ENCODE measurements at regions not wholly inside any gene's neighbourhood (a gene's known extent, or its start where the extent isn't known, plus 50 kb on each side); places are given as distances from the start of the nearest gene placed in this dataset.

DNA sequence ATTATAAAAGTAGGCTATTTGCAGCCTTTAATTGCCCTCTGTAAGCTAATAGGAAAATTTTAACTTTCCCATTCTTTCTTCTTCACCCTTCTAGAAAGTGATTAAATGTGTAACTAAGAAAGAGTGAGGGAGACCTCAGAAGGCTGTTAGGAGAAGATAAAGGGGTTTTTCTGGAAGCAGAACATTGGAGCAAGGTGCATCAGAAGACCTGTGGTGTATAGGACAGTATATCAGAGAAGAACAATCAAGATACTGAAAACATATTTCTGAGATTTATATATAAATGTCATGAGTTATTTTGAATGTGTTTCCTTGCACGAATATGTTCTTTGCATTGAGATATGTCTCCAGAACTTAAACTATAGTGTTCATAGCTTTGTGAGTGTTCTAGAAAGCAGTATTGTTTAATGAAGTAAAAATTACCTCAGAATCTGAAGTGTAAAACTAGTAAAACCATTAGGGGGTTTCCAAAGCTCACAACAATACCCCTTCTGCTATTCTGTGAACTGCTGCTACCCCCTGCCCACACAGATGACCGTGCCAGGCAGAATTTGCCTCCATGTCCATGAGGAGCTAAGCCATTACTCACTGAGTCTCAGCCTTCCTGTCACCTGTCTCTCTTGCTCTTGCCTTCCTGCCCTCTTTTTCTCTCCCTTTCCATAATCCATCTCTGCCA, 537.9 kb downstream of the EPHA4 start:
- DNase-seq (ENCODE audit: low spot score) = no peak

DNA sequence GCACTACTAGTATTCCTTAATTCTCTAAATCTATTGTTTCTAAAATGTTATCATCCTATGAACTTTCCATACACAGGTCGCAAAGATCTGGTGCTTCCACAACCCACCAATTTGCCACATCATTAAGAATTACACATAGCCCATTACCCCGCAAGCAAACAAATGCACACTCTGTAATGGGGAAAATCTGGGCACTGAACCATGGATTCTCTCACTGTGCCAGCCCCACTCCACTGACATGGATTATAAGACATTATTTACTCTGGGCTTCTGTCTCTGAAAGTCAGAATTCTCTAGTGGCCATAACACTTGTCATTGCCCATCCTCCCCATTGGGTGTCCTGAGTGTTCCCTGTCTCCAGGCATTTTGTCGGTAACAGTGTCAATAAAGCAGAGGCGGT, 537.1 kb downstream of the EPHA4 start:
- no peak for DNase-seq (ENCODE audit: low spot score)

DNA sequence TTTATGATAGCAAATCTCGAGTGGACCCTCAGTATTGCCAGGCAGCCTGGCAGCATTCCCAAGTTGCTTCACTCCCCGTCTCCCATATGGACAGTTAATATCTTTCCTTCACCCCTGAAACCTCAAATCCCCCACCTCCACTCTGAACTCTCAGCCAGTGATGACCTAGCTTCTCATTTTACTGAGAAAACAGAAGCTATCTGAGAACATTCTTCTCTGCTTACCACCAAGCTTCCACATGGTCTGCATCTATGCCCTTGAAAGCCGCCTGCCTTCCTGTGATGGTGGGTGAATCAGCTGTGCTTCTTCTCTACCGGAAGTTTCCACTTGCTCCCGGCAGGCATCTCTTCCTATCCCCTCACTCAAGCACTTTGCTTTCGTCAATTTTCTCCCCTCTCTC, 529.2 kb downstream of the EPHA4 start:
- no peak for DNase-seq (ENCODE audit: low spot score)

DNA sequence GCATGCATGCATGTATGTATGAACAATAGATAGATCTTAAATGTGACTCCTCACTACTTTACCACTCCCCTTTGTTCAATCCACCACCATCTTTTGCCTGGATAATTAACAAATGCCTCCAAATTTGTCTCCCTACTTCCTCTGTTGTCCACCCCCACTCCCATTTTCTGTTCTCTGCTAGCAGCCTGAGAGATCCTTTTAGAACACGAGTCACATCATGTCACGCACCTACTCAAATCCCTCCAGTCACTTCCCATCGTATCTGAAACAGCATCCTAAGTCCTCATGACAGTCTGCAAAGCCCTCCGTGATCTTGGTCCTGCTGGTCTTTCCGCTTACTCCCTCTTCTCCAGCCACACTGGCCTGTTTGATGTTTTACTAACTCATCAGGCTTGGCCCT, 527.3 kb downstream of the EPHA4 start:
- no peak for DNase-seq (ENCODE audit: low spot score)

DNA sequence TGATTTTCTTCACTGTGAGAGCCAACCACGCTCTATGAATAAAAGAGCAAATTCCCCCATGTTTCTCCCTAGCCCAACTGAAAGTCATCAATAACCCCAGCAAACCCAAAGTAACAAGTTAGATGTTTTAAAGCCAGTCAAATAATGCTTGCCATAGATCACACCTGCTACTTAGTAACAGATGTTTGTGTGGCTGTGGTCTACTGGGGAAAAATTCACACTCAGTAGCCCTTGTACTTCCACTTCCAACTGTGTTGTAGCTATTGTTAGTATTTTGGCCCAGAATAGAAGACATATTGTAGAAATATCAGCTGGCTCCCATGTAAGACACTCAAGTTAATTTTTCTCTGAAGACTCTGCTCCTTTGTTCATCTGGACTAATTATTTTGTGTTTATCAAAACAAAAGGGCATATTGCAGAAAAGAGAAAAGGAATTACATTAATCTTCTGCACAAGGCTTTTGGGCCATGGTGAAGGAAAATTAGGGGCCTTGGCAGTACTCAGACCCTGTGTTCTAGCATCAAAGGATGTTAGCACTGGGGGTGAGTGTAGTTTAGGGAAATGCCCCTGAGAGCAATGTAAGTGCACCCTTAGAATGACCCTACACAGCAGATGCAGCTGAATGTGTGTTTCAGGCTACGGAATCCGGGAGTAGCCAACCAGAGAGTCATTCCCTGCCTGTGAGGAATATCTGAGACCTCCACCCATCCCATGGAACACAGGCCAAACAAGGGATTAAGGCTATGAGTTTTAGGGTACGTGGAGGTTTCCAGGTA, 521.9 kb downstream of the EPHA4 start:
- DNase-seq (ENCODE audit: low spot score) = no peak

DNA sequence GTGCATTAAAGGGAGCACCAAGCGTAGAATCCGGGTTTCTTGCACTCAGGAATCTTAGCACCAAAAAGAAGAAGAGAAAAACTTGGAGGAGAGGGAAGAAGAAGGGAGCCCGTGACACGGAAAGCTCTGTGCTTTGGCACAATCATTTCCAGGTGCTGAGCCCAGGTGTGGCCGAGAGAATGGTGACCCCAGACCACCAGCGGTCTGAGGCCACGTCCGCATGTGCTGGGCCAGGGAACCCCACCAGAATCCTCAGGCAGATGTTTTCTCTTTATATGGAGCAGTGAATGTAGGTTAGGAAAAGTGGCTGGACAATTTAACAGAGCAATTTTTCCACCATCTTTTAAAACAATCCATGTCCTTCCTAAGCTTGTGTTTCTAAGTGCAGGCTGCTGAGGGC, 520.9 kb downstream of the EPHA4 start:
- DNase-seq (ENCODE audit: low spot score) = no peak

DNA sequence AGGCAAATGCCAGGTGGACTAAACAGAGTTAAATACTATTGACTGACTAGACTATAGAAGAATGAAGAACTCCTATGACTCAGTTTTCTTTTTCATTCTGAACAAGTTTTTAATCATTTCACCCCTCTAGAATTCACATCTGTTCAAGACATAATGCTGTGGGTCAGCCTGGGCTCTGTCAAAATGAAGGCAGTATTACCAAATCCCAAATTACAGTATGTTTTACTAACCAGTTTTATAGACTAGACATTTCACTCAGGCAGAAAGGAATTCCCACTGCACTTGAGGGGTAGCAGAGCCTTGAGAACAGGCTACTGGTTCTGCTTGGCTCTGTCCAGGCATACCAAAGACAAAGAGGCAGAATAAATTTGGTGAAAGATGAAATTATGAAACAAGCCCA, 511.7 kb downstream of the EPHA4 start:
- no peak for DNase-seq (ENCODE audit: low spot score)

DNA sequence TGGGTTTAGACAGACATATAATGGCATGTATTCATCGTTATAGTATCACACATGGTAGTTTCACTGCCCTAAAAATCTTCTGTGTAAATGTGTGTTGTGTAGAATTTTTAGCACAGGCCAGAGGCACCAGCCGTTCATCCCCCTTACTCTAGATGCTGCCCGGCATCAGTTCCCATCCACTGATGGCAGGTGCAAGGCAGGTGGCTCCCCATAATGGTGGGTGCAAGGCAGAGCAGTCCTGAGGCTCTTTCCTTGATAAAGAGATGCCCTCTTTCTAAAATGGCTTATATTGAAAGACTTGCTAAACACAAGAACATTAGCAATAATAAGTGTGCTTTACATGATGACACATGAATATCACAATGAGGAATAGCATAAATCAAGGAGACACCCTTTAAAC, 508.5 kb downstream of the EPHA4 start:
- DNase-seq (ENCODE audit: low spot score) = no peak

DNA sequence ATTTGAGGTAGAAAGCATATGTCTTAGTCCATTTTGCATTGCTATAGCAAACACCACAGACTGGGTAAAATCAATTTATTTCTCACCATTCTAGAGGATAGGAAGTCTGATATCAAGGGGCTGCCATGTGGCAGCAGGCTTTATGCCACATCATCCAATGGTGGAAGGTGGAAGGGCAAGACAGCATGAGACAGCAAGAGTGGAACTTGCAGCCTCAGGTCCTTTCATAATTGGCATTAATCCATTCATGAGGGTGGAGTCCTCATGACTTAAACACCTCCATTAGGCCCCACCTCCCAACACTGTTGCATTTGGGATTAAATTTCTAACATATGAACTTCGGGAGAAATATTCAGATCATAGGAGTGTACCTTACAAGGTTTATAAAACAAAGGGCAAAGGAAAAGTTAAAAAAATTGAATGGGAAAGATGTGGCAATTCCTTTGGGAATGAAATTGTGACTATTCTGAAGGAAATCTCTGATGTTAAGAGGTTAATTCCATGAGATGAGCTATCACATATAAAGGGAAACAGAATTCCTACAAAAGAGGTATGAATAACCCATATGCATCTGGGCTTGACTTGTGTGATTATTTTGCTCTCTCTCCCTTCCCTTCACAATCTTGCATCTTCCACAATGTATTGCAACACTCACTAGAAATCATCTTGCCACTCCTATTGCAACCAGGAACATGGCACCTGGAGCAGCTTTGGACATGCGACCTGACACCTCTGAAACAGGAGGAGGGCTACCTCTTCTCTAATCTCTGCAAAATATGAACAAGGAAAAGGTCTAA, 507.8 kb downstream of the EPHA4 start:
- DNase-seq (ENCODE audit: low spot score) = no peak

DNA sequence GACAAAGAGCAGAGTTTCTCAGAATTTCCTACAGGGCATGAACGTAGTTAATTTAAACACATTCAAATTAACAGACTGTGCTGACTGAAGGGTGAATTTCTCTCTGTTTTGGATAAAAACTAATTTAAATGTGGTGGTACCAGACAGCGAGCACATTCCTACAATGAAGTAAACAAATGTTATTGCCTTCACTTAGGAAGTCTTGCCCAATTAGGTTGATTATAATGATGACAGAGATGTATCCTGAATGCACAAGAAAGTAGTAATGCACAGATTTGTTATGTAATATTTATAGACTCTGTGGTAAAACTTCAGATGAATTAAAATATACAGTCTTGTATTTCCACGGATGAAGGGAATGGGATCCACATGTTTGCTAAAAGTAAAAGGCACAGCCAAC, 507.2 kb downstream of the EPHA4 start:
- DNase-seq (ENCODE audit: low spot score) = no peak

DNA sequence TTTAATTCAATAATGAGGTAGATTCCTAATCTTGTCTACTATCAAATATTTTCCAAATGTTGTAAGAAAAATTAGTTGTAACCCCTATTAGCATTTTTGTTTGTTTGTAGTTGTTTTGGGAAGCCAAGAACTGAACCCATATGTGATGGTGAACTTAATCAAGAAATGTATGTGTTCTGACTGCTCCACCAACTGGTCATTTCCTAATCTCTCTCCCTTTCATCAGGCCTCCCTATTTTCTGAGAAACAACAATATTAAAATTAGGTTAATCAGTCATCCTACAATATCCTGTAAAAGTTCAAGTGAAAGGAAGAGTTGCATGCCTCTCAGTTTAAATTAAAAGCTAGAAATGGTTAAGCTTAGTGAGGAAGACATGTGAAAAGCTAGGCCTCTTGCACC, 504.0 kb downstream of the EPHA4 start:
- no peak for DNase-seq (ENCODE audit: low spot score)

DNA sequence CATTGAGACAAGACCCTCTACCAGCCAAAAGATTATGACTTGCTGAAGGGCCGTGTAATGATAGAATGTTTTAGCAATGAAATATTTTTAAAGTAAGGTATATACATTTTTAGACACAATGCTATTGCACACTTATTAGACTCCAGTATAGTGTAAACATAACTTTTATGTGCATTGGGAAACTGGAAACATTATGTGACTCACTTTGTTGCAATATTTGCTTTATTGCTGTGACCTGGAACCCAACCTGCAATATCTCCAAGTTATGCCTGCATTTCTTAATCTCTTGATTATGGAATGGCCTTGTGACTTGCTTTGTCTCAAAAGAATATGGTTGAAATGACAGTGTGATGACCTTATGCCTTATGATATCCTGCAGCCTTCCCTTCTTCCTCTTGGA, 502.0 kb downstream of the EPHA4 start:
- no peak for DNase-seq (ENCODE audit: low spot score)

DNA sequence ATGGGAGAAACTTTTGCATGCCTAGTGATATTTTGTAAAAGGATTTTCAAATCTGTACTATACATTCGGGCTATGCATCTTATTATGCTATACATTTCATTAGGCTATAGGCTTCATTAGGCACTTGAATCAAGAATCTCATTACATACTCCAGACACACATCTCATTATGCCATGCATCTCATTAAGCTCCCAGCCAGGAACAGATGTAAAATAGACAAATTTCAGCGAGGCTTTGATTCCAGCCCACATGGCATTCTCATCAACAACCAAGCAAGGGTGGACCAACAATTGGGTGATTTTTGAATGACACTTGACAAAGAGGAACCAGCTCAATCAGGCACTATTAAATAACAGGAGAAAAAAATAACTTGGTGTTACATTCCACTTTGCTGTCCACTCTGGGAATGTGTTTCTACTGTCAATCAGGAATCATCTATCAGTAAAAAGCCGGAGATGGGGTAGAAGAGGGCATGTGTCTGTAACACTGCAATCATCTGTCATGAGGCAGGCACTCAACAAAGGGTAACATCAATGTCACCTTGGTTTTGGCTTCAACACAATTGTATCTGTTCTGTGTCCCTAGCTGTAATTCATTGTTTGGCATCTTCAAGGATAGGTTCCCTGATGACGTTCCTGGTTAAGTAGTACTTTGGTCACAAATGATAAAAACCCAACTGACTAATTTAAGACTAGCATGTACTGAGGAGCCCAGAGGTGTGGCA, 498.6 kb downstream of the EPHA4 start:
- DNase-seq (ENCODE audit: low spot score) = no peak

DNA sequence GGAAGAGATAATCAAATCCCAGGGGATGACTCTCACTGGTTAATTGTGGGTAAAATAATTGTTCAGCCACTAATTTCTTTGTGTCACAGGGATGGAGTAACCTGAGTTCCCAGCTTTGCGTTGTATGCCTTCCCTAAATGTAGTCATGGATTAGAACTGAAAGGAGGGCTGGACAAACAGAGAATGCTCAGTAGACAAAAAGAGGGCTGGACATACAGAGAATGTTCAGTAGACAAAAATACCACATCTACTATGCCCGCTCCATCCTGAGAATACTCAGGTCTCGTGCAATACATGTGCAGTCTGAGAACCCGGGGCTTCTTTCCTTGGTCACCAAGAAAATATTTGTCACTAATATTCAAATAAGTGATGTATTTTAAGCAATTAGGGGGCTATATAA, 497.9 kb downstream of the EPHA4 start:
- DNase-seq (ENCODE audit: low spot score) = no peak

DNA sequence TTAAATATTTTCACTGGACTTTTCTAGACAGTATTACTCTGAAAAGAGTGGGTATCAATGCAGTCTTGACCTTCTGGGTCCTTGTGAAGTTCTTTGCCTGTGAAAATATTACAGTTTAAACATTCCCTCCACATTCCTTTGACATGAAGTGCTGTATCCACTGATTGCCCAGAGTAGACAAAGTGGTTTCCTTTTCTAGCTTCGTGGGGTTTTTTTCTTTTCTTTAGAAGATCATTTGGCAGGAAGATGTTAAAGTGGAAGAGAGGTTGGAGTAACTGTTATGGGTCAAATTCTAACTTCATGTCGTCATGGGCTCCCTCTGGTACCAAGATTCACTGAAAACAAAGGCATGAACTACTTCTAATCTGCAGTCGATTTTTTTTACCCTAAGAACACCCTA, 496.9 kb downstream of the EPHA4 start:
- no peak for DNase-seq (ENCODE audit: low spot score)

DNA sequence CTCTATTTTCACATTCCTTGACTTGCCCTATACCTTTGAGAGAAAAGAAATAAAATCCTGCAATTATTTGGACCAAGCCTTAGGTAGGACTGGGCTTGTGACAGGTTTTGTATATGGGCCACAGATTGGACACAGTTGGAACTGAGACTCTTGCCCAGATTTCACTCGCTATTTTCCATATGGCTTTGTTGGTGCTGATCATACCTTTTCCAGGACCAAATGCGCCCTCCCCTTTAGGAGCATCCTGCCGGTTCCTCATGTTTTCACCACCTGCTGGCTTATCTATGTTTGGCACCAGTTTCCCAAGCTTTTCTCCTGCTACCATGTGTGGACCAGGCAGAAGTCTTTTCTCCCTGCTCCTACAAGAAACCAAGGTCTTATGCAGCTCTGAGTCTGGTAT, 494.9 kb downstream of the EPHA4 start:
- DNase-seq (ENCODE audit: low spot score) = no peak

DNA sequence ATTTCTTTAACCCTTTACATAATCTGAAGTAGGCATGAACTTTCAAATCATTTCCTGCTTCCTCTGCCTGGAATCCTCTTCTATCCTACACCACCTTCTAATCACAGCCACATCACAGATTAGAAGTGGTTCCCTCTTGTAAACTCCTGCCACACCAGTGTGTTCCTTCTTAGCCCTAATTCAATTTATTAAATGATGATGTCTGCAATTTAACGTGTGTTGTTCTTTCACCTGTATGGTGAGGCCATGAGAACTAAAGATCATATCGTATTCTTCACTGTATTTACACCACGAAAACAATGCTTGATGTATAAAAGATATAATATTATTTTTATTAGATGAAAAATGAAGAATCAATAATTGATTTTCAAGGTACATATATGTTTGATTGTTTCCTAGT, 494.3 kb downstream of the EPHA4 start:
- no peak for DNase-seq (ENCODE audit: low spot score)

DNA sequence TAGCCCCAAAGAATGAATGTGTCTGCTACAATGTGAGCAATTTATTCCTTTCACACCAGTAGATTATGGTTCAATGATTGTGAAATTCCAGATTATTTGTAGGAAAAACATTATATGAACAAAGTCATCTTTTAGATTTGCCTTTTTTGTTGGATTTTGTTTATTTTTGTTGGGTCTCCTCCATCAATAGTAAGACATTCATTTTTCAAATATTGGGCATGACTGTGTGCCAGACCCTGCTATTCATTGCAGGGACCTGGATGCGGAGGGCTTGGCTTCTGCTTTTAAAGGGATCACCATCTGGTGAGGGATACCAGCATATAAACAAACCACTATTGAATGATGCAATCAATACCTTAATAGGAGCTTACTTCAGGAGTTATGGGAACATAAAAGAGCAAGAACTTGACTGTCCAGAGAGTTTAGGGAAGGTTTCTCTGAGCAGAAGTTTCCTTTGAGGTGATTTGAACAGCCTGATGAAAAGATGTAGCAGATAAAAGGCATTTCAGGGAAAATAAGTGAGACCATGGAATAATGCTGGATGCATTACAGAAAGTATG, 486.7 kb downstream of the EPHA4 start:
- no peak for DNase-seq (ENCODE audit: low spot score)

DNA sequence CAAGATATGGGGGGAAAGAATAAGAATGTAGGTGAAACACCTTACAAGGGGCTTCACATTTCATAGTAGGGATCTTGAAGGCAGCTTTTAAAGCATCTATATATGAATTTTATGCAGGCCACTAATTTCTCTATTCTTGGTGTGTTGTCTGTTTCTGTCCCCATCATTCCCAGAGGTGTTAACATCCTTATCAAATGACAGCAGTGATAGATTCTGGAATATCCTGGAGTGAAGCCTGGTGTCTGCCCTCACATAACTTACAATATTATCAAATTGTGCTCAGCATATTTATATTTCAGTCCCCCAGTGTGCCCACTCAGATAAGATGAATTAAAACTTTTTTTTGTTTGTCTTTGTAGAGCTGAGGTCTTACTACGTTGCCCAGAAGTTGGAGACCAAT, 486.2 kb downstream of the EPHA4 start:
- DNase-seq (ENCODE audit: low spot score) = no peak

DNA sequence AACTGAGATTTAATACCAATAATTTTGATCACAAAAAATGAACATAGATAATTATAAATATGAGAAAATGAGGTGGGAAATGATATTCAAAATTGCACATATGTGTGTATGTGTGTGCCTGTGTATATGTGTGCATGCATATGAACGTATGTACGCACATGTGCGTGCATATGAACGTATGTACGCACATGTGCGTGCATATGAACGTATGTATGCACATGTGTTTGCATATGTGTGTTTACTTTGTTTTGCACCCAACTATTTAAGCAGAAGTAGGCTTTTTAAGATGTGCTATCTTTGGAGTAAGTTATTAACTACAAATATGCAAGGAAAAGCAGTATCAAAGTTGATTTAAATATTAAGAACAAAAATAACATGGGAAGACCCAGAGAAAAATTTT, 484.3 kb downstream of the EPHA4 start:
- DNase-seq (ENCODE audit: low spot score) = no peak

DNA sequence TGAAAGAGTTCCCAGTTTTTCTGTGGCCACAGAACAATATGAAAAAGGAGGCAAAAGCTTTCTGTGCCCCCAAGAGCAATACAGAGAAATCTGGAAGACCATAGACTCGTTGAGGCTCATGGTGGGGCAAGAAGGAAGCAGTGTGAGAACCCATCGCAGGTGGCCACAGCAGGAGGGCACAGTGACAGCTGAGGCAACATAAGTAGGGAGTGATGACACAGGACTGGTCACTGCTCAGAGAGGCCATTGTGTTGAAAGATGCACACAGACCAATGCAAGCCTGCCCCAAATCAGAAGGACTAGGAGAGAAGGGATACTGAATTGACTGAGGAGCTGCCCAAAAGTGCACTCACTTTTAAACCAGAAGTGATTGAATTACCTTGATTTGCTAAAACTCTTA, 483.6 kb downstream of the EPHA4 start:
- no peak for DNase-seq (ENCODE audit: low spot score)

DNA sequence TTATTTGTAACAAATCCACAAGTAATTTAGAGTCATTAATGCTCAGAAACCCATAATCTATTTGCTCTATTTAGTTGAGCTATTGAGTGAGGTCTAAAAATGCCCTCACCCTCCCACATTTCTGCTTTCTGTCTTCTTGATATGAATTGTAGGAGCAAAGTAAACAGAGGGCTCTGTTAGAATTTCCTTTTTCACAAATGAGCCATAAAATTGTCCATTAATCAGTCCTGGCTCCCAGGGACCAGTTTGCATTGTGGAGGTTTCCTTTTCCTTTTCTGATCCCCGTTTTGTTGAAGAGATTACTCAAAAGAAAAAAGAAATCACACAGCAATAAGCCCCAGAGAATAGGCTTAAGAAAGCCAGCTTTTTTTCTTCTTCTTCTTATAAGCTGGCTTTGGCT, 476.7 kb downstream of the EPHA4 start:
- DNase-seq (ENCODE audit: low spot score) = no peak

Measured in ureter (tissue), 1 donor.